ENCODE measurements at regions not wholly inside any gene's neighbourhood (a gene's known extent, or its start where the extent isn't known, plus 50 kb on each side); places are given as distances from the start of the nearest gene placed in this dataset.

DNA sequence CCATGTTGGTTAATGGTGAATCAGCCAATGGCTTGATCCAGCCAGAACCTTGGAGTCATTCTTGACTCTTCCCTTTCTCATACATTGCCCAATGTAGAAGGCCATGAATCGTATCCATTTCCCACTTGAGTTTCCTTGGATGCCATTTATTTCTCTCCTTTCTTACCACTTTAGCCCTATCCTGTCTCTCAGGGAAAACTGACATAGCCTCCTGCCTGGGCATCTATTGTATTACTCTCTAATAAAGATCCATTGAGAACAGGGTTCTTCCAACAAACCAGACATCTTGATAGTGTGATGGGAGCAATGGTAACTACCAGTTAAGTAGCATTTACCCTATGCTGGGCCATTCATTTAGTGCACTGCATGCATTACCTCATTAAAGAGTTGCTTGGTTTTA is 104.2 kb upstream of the CDH11 start:
- TF ChIP-seq EZH2 (IDR thresholded peaks at IDR 0.05) (no peak), POLR2AphosphoS5 (IDR thresholded peaks at IDR 0.05; ENCODE audit: borderline replicate concordance, low read depth, low read length) (no peak), FOXP2 (optimal IDR thresholded peaks at IDR 0.05; ENCODE audit: control extremely low read depth, extremely low read length, insufficient read depth) (no peak)
